Peyer's patch (tissue), 4 donors: ENCODE measurements at regions not wholly inside any gene's neighbourhood (a gene's known extent, or its start where the extent isn't known, plus 50 kb on each side); places are given as distances from the start of the nearest gene placed in this dataset.

Experiments
- CTCF ChIP-seq, 6 experiments: fragments of 450-650 bp in 4 of 6; fragments of 200-600 bp in 2 of 6; sonication (generic) in 1 of 6; IDR thresholded peaks; one replicate each; pipeline ENCODE4 v1.5.1; 2017 to 2019; ENCODE audit warnings: antibody characterized with exemption in 6 of 6, mild to moderate bottlenecking in 3 of 6, moderate library complexity in 1 of 6
- POLR2A ChIP-seq, 2 donors: fragments of 450-650 bp; IDR thresholded peaks; one replicate each; pipeline ENCODE4 v1.5.1; 2017; ENCODE audit warnings: antibody characterized with exemption in 2 of 2, mild to moderate bottlenecking in 2 of 2, moderate library complexity in 2 of 2

GRCh38 chr2:8122520-8122919 is 559.3 kb upstream of the ID2 start:
- TF ChIP-seq POLR2A (IDR thresholded peaks at IDR 0.05) (no peak), CTCF (IDR thresholded peaks at IDR 0.05) (no peak)
